ENCODE measurements at regions not wholly inside any gene's neighbourhood (a gene's known extent, or its start where the extent isn't known, plus 50 kb on each side); places are given as distances from the start of the nearest gene placed in this dataset.
"Not testable (repeated sequence)": the region's sequence is repeated elsewhere in the genome, so short reads cannot be mapped to it uniquely, and the experiment has no call there.

GRCh38 chr2:47295131-47295980, 73.8 kb upstream of the EPCAM start:
- DNase-seq: no peak

- DNase-seq: no peak
Measured at GRCh38 chr2:47293976-47294375, 75.1 kb upstream of the EPCAM start.

DNA sequence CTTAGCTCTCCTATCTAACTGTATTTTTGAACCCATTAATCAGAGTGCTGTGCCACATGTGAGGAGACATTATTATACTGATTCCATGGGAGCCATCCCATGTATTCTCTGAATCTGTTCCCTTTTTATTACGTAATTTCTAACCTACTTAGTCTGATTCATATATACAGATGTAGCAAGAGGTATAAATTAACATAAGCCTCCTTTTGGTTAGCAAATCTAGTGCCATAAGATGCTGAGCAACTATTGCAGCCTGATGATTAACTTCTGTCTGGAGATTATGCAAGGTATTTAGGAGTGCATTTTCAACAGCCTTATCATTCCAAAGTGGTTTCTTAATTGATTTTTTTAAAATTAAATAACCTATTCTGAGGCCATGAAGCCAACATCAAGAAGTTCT, 80.2 kb upstream of the EPCAM start:
- peak; percentile 76 for DNase-seq

DNA sequence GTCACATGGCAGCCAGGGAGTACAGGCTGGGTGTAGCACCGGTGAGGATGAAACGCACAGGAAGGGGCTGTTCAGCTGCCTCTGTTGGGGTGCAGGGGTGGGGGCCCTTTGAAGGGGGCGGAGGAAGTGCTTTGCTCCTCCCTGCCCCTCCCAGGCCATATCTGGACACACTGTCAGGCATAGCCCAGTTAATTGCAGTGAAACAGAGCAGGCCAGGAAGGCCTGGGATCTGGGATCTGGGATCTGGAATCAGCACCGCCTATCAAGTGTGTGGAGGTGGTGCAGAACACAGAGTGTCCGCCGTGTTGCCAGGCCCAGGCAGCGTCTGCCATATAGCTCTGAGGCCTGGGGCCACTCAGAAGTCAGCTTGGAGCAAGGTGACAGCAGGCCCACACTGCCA, 85.5 kb upstream of the EPCAM start:
- DNase-seq: no peak

- DNase-seq: no peak
Measured at GRCh38 chr2:47282621-47283272, 86.4 kb upstream of the EPCAM start.

GRCh38 chr2:47279525-47279924, 89.6 kb upstream of the EPCAM start:
- DNase-seq: not testable (repeated sequence)

DNA sequence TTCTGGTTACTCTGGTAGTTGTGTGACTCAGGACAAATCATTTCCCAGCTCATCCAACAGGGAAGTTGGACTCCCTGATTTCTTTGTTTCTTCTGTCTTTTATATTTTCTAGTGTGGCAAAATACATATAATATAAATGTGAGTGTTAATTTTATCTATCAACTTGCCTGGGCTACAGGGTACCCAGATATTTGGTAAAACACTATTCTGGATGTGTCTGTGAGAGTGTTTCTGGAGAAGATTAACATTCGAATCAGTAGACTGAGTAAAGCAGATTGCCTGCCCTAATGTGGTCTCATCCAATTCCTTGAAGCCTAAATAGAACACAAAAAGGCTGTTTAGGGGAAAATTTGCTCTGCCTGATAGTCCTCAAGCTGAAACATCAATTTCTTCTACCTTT, 91.1 kb upstream of the EPCAM start:
- no peak for DNase-seq

- DNase-seq: no peak
Measured at GRCh38 chr2:47277187-47277586, 91.9 kb upstream of the EPCAM start.

- DNase-seq: no peak
Measured at GRCh38 chr2:47276061-47276460, 93.0 kb upstream of the EPCAM start.

DNA sequence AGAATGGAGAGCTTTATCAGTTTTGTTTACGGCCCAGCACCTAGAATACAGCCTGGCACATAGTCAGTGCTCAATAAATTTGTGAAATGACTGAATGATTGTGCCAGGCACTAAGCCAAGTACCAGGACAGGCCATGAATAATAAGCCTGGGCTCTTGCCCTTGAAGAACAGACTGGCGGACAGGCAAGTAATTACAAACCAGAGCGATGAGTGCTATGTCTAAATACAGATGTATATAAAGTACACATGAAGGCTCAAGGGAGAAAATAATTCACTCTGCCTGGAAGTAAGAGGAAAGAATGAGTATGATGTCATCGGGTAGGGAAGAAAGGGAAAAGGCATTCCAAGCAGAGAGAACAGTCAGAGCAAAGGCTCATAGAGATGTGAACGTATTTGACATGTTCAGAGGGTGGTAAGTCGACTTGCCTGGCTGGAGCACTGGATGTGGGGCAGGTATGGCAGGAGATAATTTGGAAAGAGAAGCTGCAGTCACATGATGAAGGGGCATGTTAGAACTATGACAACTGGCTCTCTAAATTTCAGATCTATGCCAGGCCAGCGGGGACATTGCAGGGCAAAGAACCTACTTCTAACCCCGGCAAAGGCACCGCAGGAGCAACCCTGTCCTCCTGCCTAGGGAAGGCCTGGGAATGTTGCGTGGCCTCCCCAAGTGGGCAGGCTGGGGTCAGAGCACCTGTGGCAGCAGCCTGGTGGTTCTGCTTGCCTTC, 94.9 kb upstream of the EPCAM start:
- DNase-seq: peak; percentile 59

GRCh38 chr2:47272905-47273758, 96.0 kb upstream of the EPCAM start:
- no peak for DNase-seq

DNA sequence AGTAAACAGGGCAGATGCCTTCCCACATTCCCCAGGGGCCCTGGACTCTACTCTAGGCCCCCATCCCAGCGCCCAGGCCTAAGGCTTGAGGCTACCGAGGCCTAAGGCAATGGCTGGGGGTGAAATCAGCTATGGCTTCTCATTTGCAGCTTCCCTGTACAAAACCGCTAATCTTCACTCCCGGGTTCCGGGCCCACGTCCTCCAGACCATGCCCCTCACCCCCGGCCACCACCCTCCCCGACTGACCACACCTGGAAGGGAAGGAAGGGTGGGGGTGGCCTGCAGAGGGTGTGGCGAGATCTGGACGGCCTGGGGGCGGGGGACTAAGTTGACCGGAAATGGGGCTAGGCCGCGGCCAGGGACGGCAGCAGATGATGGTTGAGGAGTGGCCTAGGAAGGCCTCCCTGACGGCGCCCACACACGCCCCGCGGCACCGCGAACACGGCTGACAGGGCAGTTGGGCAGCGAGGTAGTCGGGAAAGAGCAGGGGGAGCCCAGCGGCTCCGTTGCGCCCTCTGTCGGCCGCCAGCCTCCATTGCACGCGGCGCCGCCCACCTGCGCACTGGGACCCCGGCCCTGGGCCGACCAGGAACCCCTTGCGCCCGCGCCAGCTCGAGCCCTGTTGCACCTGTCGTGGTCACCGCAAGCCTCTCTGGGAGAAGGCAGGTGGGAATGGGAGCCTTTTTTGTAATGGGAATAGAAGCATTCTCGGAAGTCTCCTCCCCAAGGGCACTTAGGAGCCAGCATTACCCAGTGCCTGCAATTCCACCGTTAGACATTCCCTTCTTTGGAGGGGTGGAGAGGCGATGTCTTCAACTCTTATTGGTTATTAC, 95.9 kb upstream of the CALM2 start:
- DNase-seq: peak; percentile 80

DNA sequence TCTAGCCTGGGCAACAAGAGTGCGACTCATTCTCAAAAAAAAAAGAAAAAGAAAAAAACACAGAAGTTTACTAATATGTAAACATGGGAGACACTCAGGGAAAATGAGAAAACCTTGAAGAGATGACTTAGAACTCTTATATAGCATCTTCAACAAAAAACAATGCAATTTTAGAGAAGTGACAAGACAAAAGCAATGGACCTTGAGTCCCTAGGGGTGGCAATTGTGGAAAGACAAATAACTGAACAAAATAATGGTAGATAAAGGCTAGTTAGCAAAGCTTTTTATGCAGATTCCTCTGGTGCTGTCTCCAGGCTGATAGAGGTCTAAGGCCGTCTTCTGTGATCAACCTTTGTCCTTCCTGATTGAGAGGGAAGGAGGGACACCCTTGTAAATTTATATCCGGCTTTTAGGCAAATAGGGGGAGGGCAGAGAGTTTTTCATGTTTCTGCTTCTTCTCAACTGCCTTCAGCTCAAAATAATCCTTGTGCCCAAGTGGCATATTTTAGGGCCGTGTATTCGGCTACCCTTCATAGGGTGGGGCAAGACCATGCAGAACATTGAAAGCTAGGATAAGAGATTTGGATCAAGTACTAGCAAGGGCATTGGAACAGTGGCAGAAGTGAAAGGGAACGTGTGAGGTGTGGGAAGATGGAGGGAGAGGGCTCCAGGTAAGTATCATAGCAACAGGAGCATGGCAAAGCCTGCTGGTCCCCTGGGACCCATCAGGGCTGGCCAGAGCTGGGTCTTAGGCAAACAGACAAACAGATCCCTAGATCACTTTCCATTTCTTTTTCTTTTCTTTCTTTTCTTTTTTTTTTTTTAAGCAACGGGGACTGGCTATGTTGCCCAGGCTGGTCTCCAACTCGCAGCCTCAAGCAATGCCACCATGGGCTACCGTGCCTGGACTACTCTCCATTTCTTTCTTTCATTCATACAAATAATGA, 95.0 kb upstream of the CALM2 start:
- DNase-seq: no peak

- DNase-seq: no peak
Measured at GRCh38 chr2:47270421-47270820, 94.1 kb upstream of the CALM2 start.

GRCh38 chr2:47269316-47270232, 93.3 kb upstream of the CALM2 start:
- peak; percentile 99 for DNase-seq

GRCh38 chr2:47267711-47268086, 91.4 kb upstream of the CALM2 start:
- no peak for DNase-seq

DNA sequence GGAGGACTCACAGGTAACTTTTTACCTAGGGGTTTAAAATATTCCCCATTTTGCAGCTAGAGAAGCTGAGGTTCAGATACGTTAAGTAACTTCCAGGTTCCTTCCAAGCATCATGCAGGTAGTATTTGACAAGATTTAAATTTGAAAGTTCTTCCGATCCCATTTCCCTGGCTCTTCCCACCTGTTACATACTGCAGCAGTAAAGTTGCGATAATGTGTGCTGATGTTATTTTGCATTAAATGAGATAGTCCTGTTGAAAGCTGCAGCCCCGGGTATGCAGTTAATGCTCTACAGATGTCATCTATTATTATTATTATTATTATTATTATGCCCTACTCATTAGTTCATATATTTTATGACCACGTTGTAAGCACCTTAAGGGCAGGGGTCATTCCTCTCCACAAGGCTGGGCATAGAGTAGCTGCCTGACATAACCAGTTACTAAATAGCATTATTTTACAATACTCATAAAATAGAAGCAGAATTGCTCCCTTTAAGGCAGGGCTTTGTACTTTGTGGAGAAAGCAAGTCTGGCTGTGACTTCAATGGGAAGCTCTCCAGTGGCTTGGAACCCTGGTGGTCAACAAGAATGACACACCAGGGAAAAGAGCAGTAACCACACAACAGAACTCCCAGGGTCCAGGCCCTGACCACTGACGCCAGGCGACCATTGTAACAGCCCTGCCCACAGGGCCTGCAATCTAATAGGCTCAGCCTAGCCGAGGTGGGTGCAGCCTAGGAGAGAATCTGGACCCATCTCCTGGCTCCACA, 90.8 kb upstream of the CALM2 start:
- DNase-seq: no peak

DNA sequence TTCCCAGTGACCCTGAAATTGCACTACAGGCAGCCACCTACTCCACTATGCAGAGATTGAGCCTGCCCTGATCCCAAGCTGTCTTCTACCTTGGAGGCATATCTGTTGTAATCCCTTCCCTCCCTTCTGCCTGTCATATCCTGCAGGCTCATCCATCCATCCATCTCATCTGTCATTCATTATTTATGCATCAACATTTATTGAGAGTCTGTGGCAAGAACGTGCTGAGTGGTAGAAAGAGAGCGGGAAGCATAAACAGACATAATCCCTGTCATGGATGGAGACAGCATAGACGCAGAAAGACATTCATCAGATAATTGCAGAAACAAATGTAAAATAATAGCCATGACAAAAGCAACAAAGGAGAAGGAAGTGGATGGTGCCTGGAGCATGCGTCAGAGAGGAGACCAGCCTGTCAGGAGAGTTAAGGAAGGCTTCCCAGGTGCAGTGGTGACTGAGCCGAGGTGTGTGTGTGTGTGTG, 89.5 kb upstream of the CALM2 start:
- DNase-seq: no peak

DNA sequence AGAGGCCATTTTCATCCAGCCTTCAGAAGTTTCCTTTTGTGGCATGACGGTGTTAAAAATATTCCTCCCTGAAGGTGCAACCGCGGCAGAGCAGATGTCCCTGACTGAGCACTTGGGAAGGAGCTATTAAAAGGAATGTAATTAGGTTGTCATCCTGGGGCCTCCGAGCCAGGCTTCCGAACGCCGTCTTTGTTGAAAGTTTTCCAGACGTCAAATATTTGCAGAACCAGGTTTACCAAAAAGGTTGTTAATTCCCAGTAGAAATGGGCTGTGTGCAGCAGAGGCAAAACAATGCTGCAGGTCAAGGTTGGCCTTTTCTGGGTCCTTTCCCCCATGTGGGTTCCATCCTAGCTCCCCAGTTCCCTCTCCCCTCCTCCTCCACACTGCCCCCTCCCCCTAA, 88.8 kb upstream of the CALM2 start:
- DNase-seq: no peak
